ENCODE measurements at regions not wholly inside any gene's neighbourhood (a gene's known extent, or its start where the extent isn't known, plus 50 kb on each side); places are given as distances from the start of the nearest gene placed in this dataset.
A peak's percentile ranks its signal among the peaks of the same experiment; 100 is the strongest.
"Not testable (repeated sequence)": the region's sequence is repeated elsewhere in the genome, so short reads cannot be mapped to it uniquely, and the experiment has no call there.

DNA sequence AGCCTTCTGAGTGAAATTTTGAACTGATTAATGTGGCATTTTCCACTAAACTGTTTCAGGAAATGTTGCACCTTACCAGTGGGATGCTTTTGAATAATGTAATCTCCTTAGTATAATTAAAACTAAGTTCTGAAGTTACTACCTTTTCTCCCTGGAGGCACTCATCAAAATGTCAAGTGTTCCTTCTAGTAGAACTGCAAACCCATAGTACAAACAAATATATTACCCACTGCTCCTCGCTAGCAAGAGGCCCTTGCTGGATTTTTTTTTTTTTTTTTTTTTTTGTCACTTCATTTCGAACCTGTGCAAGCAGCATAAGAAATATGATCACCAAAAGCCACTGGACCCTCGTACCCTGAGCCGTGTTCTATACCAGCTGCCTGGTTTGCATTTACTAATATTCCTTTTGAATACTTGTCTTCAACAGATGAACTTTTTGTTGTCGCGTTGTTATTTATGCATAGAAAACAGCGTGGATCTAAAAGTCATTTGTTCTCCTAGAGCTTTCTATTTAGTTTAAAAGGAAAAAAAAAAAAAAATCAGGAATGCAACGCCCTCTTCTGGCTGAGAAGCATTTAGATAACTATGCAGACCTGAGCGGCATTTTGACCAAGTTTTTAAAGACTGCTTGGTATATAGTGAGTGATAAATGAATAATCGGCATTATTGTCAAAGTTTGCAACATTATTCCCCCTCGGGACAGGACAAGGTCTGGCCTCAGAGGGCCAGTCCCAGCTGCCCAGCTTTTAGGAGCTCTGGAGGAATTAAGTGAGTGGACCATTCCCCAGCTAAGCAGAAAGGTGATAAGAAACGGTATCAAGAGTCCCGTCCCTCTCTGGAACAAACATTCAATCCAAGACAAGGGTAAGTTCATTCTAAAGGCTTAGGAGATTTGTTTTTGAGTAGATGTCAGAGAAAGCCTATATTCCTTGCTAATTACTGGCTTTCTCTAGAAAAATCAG lies 162.5 kb upstream of the KIF2A start:
- peak; percentile 55 for FAIRE-seq
- peak; percentile 25 for DNase-seq (ENCODE audit: low spot score)

DNA sequence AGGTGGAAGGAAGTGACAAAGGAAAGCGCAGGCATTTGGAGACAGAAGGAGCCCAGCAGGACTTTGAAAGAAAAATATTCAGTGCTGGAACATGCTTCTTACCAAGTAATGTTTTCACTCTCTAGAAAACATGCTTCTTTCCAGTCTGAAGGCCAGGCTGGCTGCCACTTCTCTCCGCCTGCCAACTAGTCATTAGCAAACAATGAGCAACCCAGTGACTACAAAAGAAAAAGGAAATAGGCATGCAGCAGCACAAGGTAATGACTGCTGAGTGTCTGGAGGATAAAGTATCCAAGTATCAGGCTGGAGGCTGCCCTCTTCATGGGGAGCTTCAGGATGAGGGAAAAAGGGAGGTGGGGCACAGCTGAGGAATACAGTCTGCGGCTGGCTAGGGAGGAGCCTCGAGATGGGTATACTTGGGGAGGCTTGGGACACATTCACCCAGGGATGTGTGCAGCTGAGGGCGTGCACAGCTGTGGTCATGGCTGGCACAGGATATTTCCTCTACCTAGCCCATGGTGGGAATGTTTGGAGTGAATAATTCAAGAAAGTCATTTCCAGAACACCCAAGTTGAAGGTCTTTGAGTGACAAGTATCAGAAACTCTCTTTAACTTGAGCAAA lies 161.5 kb upstream of the KIF2A start:
- DNase-seq (ENCODE audit: low spot score) (no peak), FAIRE-seq (no peak)

DNA sequence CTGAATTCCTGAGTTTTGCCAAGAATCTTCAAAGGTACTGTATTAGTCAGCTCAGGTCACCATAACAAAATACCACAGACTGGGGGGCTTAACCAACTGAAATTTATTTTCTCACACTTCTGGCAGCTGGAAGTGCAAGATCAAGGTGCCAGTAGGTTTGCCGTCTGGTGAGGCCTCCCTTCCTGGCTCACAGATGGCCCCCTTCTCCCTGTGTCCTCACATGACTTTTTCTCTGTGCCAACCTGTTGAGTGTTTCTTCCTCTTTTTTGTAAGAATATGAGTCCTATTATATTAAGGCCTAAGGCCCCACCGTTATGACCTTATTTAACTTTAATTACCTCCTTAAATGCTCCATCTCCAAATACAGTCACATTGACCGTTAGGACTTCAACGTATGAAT lies 156.1 kb upstream of the KIF2A start:
- no peak for DNase-seq (ENCODE audit: low spot score)
- no peak for FAIRE-seq

DNA sequence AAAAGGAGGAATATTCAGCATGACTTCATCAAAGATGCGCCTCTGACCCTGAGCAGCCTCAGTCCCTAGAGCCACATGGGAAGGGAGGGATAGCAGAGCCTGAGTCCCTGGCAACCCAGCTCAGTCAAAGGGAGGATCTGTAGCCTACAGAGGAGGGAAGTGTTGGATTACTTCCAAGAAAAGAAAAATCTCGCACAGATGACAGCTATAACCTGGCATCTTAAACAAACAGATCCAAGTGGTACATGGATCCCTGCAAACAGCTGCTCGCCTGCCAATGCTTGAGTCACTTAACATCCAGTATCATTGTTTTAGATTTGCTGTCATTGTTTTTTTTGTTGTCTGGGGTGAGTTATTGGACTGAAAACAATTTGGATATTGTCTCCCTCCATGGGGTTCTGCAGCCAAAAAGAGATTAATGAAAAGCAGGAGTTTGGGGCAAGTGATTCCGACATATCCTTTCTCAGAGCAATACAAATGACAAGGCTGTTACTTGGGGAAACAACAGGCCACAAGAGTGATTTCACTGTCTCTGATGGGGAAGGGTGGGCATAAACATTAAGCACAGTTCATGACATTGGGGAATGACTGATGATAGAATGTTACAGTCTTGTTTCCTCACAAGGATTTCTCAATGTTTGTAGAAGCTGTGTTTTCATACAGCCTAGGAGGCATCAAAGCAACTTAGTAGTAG lies 153.5 kb upstream of the KIF2A start:
- FAIRE-seq (peak; percentile 55), DNase-seq (ENCODE audit: low spot score) (peak; percentile 59)

DNA sequence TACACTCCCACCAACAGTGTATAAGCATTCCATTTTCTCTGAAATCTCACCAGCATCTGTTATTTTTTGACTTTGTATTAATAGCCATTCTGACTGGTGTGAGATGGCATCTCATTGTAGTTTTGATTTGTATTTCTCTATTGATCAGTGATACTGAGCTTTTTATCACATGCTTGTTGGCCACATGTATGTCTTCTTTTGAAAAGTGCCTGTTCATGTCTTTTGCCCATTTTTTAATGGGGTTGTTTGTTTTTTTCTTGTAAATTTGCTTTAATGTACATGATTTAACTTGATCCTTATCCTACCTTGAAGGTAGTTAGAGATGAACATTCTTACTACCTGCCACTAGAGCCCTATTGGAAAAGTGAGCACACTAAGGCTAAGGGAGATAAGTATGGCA lies 151.2 kb upstream of the KIF2A start:
- FAIRE-seq (no peak), DNase-seq (ENCODE audit: low spot score) (no peak)

DNA sequence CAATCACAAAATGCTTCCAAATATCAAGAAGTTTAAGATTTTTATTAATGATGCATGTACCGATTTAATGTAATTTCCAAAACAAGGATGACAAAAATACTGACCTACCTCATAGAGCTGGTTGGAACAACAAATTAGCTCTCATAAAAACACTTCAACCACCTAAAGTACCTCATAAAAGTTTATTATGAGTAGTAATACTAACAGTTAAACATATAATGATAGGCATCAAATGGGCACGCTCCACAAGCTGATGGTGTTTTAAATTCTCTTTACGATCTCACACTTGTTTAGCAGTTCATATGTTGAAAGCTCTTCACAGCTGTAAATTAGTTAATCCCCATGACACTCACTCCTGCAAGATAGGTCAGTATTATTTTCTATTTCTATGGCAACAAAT lies 150.0 kb upstream of the KIF2A start:
- no peak for FAIRE-seq
- DNase-seq (ENCODE audit: low spot score): no peak

DNA sequence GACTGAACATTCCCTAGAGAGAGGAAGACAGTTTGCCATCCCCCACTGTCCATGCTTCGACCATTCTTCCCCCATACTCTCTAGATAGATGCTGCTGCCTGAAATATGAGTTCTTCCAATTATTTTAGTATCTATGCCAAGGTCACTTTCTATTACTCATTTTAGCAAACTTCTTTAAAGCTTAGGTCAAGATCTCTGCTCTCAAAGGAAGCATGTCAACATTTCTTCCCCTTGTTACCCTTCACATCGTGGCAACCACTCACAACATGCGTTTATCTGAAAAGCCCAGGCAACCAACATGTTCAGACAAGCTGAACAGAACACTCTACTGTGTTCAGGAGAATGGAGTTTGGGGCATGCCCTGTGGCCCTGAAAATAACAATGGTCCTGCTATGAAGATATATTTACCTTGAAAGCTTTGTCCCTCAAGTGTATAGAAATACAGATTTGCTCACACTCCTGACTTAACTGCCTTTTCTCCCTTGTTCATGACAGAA lies 138.4 kb upstream of the KIF2A start:
- DNase-seq (ENCODE audit: low spot score): no peak
- FAIRE-seq: no peak

DNA sequence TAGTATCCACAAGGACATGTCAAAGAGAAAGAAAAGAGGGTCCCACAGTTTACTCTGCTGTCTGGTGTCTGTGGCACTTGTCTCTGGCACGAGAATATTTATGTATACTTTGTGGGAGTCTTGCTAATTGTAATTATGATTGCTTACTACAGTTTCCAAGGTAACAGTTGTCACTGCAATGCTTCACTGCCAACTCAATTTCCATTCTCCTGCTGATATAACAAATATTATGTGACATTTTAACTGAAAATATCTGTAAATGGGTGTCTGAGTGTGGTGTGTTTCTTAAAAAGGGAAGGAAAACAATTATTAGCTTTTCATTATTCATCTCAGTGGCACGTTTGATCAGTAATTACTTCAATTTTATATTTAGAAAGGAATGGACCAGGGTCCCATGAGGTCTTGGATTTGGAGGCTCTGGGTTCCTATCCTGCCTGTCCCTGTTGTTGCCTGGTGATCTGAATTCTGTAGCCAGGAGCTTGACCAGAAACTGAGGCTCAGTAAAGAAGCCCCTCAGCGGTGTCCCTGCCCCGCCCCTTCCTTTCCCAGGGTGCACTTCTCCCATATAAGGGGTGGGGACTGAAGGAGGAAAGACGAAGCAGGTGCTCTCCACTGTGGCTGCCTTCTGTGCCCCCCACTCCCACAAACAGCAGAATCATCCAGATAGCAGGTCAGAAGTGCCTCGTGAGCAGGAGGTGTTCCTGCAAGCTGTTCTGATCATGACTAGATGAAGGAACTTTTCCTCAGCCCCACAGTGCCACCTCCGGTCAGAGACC lies 137.3 kb upstream of the KIF2A start:
- FAIRE-seq: no peak
- DNase-seq (ENCODE audit: low spot score): no peak

DNA sequence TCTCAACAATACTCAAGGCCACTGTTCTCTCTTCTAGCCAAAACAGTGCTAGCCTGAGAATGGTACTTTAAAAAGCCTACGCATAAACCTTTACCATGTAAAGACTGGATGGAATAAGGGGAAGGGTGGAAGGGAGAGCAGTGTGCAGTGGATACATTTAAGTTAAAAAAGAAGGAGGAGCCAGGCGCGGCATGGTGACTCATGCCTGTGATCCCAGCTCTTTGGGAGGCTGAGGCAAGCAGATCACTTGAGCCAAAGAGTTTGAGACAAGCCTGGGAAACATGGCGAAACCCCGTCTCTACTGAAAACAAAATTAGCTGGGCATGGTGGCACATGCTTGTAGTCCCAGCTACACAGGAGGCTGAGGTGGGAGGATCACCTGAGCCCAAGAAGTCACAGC lies 127.7 kb upstream of the KIF2A start:
- FAIRE-seq: no peak
- no peak for DNase-seq (ENCODE audit: low spot score)

DNA sequence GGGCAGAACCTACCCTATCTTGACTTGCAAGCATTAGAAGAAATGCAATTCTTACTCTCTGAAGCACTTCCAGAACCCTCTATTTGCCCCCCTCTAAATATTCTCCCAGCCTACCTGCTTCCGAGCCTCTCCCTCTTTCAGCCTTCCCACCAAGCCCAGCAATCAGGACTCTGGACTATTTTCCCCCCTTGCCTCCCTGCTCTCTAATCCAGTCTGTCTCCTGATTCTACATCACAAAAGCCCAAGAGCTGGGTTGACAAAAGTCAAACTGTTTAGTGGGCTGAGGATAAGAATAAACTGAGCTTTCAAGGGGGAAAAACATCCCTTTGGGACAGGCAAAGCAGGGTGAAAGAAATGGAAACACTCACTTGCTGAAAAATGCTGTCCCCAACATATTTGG lies 123.2 kb upstream of the KIF2A start:
- DNase-seq (ENCODE audit: low spot score) (no peak), FAIRE-seq (no peak)

DNA sequence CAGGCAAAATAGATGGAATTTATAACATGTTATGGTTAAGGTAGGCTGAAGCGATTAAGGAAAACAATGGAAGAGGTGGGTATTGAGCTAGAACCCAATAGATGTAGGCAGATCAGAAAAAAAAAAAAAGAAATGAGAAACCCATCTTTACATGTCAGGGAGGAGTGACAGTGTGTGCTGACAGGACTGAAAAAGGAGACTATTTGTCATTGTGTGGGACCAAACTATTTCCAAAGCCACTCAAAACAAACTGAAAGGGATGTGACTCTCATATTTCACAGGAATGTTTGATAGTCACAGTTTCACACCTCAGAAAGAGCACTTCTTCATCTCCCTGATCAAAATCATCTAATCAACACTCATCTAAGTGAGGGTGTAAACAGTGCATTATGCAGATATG lies 122.3 kb upstream of the KIF2A start:
- DNase-seq (ENCODE audit: low spot score): no peak
- FAIRE-seq: no peak

DNA sequence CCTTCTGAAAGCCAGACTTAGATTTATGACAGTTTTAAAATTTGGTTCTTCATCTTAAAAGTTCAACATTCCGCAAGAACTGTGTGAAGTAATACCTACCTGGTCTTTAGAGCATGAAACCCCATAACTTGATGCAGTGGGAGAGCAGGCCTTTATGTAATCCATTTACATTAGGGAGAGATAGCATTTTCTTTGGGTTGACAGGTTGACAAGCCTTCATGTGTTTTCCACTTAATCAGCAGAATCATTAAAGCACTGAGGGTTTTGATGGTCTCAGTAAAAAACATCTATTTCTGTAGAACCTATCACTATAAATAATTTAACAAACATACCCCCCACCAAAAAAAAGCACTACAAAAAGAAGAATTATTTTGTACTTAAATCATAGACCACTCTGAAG lies 121.6 kb upstream of the KIF2A start:
- no peak for FAIRE-seq
- DNase-seq (ENCODE audit: low spot score): no peak

DNA sequence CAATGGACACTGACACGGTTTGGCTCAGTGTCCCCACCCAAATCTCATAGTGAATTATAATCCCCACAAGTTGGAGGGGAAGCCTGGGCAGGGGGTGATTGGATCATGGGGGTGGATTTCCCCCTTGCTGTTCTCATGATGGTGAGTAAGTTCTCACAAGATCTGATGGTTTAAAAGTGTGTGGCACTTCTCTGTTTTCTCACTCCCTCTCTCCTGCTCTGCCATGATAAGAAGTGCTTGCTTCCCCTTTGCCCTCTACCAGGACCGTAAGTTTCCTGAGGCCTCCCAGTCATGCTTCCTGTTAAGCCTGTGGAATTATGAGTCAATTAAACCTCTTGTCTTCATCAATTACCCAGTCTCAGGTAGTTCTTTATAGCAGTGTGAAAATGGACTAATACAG lies 115.8 kb upstream of the KIF2A start:
- FAIRE-seq: no peak

DNA sequence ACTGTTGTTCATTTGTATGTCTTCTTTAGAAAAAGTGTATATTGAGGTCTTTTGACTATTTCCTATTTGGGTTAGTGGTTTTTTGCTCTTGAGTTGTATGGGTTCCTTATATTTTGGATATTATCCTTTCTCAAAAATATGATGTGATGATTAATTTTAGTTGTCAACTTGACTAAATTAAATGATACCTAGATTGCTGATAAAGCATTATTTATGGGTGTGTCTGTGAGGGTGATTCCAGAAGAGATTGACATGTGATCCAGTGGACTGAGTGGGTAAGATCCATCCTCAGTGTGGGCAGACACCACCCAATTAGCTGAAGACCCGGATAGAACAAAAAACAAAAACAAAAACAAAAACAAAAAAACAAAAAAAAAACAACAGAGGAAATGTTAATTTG lies 115.1 kb upstream of the KIF2A start:
- no peak for DNase-seq (ENCODE audit: low spot score)
- FAIRE-seq: no peak

More for the DNA sequence above, 115.8 kb upstream of the KIF2A start:
- no peak for DNase-seq (ENCODE audit: low spot score)

DNA sequence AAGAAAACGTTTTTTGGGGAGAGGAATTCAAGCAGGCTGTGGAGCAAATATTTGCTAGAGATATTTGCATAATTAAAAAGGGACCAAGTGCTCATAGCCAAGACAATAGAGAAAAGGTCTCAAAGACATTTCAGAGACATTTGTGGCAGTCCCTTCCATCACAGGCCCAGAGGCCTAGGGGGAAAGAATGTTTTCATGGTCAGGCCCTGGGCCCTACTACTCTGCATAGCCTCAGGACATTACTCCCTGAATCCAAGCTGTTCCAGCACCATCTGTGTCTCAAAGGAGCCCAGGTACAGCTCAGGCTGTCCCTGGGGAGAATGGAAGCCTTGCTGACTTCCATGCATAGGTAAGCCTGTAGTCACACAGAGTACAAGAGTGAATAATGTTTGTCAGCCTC lies 113.0 kb upstream of the KIF2A start:
- DNase-seq (ENCODE audit: low spot score) (no peak), FAIRE-seq (no peak)

DNA sequence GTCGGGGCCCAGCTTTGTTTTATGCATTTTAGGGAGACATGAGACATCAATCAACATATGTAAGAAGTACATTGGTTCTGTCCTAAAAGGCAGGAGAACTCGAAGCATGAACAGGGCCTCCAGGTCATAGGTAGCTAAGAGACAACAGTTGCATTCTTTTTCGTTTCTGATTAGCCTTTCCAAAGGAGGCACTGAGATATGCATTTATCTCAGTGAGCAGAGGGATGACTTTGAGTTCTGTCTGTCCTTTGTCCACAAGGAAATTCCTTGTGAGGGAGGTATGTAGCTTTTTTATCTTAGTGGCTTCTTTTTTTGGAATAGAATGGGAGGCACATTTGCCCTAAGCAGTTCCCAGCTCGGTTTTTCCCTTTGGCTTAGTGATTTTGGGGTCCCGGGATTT lies 109.5 kb upstream of the KIF2A start:
- not testable (repeated sequence) for DNase-seq (ENCODE audit: low spot score); FAIRE-seq

DNA sequence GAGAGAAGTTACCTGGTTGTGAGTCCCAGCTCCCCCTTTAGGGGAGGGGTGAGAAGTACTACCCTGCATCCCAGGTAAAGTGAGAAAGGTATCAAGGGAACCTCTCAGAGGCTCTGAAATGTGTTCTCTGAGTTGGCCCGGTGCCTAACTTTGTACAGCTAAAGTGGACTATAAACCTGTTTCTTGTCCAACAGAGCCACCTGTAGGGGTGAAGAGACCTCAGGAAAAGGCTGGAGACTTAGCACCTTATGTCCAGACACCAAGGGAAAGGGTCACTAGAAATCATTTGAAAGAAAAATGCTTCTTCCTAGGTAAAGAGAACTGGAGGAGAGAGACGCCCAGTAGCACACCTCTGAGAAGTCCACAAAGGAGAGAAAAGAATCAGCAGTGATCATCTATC lies 108.3 kb upstream of the KIF2A start:
- FAIRE-seq: no peak
- no peak for DNase-seq (ENCODE audit: low spot score)

DNA sequence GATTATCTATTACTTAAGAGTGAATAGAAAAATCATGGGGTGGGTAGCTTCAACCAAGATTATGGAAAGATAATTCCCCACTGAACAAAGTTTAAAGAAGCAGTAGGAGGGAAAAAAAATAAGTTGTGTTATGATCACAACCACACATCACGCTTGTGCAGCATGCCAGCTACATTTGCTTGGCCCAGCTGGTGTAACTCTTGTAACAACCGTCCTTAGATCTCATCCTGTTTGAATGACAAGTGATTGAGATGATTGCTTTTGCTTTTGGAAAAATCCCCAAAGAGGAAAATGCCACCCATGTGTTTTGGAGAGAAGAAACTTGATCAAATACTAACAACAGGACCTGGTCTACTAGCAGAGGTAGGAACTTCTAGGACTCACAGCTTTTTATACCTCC lies 107.6 kb upstream of the KIF2A start:
- DNase-seq (ENCODE audit: low spot score) (no peak), FAIRE-seq (no peak)

DNA sequence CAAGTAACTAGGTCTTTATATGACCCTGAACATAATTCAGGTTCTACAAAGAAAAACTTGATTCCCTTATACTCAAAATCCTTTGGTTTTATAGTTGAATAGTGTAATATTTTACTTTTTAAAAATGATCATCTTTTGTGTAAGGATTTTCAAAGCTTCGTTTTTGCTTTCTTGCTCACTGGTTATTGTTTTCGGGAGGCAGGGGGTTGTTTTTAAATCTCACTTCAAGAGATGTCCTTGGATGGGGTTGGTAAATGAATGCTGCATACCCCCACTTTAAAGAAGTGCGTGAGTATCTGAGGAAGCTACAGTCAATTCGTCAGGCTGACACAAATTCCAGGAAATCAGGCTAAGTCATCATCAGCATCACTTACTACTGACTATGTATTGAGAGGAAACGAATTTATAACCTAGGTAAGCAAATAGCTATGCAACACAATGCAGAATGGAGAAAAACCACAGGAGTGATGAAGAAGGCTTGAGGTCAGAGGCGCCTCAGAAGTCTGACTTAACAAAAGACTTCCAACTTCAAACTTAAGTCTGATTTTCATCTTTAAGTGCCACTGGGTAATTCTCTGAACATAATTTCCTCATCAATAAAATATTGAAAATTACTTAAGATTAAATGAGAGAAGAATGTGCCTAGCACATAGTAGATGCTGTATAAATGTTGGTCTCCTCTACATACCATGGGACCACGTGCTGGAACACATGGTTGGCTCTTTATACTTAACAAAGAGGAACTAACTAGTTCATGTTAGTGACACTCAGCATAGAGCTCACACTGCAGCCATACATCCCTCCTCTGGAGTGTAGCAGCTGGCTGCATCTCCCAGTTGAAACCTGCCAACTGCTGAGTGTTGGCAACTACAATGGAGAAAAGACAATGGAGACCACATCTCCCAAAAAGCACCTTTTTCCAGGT lies 106.0 kb upstream of the KIF2A start:
- no peak for DNase-seq (ENCODE audit: low spot score)
- no peak for FAIRE-seq

DNA sequence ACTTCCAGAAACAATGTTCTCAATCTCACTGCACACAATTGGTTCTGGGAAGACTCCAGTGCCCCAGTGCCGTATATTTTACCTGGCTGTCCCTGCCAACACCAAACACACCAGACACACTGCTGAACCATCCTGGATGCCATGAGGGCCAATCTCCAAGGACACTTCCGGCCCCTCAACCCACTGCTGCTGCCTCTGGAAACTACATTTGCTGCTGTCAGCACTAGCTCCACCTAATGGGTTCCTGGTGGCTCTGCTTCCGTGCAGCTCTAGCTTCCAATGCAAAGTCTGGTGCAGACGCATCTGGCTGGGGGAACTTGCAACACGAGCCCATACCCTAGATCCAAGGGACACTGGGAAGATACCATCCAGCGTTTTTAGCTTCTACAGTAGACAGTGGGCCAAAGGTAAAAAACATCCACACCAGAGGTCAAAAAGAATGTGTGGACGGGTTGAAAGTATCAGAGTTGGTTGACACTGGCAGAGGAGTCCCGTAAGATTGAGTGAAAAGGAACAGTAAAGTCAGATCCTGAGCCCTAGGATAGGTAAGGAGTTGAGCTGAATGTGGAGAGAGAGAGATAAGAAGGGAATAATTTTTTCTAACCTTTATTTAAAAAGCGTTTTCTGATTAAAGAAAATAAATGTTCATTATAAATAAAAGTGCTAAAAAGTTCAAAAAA lies 99.7 kb upstream of the KIF2A start:
- FAIRE-seq: no peak
- DNase-seq (ENCODE audit: low spot score): peak; percentile 32
